LNCAP (cell line): ENCODE measurements at regions not wholly inside any gene's neighbourhood (a gene's known extent, or its start where the extent isn't known, plus 50 kb on each side); places are given as distances from the start of the nearest gene placed in this dataset.

Experiments used
- TF ChIP-seq, protein P1 (sequence below): fragments of 450-650 bp; IDR thresholded peaks from 2 replicates; pipeline ENCODE4 v1.5.1; 2017; ENCODE audit warnings: mild to moderate bottlenecking

DNA sequence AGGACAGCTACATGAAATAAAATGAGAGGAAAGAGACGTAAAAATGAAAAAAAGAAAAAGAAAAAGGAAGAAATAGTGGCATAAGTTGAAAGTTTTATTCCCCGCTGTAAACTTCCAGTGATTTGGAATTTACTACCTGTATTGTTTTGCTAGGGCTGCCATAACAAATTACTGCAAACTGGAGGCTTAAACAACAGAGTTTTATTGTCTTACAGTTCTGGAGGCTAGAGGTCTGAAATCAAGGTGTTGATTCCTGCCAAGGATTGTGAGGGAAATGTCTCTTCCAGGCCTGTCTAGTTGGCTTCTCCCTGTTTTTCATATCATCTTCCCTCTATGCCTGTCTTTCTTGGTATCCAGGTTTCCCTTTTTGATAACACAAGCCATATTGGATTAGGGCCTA, 119.4 kb upstream of the PACRGL start:
- TF ChIP-seq, protein P1, sequence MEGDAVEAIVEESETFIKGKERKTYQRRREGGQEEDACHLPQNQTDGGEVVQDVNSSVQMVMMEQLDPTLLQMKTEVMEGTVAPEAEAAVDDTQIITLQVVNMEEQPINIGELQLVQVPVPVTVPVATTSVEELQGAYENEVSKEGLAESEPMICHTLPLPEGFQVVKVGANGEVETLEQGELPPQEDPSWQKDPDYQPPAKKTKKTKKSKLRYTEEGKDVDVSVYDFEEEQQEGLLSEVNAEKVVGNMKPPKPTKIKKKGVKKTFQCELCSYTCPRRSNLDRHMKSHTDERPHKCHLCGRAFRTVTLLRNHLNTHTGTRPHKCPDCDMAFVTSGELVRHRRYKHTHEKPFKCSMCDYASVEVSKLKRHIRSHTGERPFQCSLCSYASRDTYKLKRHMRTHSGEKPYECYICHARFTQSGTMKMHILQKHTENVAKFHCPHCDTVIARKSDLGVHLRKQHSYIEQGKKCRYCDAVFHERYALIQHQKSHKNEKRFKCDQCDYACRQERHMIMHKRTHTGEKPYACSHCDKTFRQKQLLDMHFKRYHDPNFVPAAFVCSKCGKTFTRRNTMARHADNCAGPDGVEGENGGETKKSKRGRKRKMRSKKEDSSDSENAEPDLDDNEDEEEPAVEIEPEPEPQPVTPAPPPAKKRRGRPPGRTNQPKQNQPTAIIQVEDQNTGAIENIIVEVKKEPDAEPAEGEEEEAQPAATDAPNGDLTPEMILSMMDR, result no peak

DNA sequence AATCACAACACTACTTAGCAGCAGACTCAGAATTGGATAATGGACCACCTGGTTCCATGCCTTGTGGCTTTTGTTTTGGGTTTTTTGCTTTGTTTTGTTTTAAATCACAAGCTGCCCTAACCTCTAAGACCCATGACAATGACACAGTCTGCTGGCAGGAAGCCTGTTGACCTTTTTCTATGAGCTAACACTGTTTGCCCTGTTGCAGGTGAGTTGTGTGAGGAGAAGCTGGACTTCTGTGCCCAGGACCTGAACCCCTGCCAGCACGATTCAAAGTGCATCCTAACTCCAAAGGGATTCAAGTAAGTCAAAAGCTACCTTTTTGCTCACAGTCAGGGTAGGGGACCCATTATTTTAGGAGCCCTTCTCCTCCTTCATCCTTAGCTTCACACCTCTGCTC, 110.8 kb upstream of the PACRGL start:
- TF ChIP-seq, protein P1, result no peak

DNA sequence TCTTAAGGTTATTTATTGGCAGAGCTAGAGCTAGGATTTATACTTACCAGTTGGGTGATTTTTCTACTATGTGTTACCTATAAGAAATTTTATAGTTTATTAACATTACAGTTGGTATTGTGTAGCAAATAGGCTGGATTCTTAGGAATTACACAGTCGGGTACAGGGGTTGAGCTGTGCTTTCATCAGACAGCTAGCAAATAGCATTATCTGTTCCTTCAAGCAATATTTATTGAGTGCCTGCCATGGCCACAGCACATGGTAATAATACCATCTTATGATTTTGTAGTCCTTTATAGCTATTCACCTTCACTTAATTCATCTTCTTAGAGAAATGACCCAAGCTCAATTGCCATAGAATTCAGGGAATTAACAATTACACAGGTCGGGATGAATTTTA, 109.4 kb upstream of the PACRGL start:
- TF ChIP-seq, protein P1, result no peak

DNA sequence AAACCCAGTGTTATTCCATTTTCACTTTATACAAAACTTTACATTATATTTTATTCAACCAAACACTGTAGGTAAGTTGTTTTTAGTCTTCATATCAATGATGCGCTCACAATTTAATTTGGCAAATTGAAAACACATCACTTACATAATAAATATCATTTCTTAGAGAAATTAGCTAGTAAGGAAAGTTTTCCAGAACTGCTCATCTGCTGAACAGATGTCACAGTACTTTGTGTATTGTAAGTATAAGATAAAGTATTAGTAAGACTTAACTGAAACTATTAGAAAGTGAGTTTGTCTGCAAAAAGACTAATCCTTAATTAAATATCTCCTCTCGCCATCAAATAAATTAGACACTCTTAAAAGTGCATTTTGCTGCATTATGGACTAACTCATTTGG, 108.7 kb upstream of the PACRGL start:
- TF ChIP-seq, protein P1, result no peak

DNA sequence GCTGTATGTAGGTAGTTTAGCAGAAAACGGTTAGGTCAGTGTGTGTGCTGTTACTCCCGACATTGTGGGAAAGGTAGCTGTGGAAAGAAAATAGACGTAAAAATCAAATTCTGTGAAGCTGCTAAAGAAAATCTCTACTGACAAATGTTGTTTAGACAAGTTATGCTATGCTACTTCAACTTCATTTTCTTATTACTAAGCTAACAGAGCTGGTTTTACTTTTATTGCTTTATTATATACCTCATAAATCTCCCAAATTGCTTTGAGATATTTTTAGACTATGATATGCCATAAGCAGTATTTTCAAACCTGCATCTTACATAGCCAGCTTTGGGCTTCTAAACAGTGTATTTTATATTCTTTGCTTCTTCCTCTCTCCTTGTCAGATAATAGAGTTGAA, 108.2 kb upstream of the PACRGL start:
- TF ChIP-seq, protein P1, result no peak

DNA sequence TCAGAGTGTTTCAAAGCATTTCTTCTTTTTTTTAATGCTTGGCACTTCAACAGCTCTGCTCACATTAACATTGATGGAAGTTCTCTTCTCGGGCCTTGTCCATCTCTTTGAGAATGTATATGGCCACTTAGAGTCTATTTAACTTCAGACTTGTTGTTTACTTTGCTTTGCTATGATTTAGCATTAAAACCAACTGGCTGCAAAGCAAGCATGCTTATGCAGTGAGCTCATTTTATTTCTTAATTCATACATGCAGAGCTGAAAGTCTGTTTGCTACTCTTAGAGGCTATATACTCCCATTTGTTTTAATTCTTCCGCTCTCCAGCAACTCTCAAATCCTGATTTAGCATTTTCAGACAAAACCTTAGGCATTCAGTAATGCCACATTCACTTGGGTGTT, 107.6 kb upstream of the PACRGL start:
- TF ChIP-seq, protein P1, result no peak

DNA sequence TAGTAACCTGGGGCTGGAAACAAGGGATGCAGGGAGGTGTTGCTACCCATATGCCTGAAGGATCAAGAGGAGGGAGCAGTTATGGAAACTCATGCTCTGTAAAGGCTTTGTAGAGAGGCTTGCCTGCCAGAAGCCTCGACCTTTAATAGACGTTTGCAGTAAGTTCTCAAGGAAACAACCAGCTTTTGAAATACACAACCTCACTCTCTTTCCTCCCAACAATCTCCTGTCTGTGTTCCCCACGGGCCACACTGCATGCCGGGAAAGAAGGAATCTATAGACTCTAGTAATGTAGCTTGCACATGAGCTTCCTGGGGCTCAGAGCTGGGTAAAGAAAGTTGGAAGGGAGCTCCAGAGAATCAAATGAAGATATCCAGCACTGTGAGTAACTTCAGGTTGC, 101.6 kb upstream of the PACRGL start:
- TF ChIP-seq, protein P1, result no peak

DNA sequence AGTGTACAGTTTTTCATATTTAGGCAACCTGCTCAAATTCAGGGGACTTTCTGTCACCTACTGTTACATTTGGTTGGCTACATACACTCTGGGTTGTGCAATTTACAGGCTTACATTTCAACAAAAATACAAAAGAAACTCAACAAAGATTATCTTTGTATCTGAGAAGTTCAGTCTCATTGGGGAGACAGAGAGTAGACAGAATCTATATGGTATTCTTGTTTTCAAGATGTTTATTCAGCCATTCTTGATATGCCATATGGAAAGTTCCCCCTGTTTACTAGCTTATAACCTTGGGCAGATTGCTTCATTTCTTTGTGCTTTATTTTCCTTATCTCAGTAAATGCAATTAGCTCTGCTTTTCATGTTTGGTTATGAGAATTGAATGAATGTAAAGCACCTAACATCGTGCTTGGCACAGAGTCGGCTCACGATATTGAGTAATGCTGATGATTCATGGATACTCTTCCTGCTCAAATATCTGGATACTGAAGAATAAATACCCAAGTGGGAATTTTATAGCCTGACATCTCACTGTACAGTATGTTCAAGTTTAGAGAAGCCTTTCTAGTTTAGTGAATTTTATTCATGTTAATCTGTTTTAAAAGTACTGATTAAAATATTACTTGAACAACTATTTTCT, 96.5 kb upstream of the PACRGL start:
- TF ChIP-seq, protein P1, result no peak
